NCI-H187 treated with DMSO at 0.1 percent for 48 hours (cell line): ENCODE measurements at regions not wholly inside any gene's neighbourhood (a gene's known extent, or its start where the extent isn't known, plus 50 kb on each side); places are given as distances from the start of the nearest gene placed in this dataset.

Experiments used
- DNase-seq: peaks from one replicate; lab custom pipeline; 2025; lab: John Stamatoyannopoulos, UW

DNA sequence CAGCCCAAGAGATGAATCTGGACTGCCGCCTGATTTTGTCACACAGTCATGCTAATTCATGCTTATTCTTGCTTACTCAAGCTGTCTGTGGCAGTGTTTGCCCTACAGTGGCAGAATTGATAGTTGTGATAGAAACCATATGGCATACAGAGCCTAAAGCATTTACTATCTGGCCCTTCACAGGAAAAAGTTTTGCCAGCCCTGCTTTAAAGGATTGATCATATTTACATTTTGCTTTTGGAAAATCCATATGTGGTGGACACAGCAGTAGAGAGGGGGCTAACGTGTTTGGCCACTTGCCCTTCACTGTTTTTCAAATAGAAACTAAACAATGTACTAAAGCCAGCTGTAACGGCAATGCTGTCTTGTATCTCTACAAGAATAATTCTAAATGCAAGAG lies 974.0 kb upstream of the GHITM start:
- no peak for DNase-seq

DNA sequence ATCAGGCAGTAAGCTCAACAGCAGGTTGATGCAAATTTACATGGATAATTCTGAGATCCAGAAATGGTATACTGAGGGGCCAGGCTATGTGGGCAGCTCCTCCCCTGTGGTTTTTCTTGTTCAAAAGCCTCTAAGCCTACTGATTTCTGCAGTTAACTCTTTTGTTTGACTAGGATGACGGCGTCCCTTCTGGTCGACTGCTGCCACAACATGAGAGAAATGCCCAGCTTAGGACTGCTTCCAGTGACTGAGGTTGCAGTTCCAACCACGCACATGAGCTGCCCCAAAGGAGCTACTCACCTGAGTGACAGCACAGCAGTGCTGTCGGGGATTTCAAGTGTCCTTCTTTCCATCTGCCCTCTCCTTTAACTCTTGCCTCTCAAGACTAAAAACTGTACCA lies 973.0 kb upstream of the GHITM start:
- DNase-seq: no peak

DNA sequence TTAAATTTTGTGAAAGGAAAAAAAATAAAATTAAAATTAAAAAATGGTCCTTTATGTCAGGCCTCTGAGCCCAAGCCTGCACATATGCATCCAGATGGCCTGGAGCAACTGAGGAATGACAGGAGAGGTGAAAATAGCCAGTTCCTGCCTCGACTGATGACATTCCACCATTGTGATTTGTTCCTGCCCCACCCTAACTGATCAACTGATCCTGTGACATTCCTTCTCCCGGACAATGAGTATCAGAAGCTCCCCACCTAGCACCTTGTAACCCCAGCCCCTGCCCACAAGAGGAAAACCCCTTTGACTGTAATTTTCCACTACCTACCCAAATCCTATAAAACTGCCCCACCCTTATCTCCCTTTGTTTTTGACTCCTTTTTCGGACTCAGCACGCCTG lies 972.2 kb upstream of the GHITM start:
- DNase-seq: no peak

DNA sequence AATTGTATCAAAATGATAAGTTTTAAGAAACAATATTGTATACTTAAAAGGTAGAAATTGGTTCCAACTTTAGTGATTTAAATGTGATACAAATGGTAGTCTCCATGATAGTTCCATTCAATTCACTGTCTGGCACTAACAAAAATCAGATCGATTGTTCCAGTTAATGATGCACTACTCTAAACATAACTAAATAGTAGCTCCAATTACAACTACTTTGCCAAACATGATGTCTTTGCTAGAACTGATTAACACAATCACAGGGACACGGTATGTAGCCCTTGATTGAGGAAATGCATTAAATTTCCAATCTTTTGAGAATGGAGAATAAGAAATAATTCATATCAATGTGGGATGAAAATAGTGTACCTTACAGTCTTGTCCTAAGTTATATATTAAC lies 962.4 kb upstream of the GHITM start:
- DNase-seq: no peak

DNA sequence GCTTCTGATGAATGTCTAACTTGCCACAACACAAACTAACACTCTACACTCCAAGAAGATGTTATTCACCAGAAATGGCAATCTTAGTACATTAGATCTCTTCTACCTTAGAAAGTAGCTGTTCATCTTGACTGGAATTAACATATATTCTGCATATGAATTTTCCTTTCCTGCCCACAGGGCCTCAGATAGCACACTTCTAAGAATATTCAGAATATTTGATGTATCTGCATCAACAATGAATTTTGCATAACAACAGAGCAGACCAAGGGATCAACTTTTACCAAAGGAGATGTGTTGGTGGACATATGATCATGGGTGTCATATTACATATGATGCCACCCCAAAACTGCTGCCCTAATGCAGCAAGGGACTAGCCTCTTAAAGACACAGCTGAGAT lies 960.8 kb upstream of the GHITM start:
- no peak for DNase-seq

DNA sequence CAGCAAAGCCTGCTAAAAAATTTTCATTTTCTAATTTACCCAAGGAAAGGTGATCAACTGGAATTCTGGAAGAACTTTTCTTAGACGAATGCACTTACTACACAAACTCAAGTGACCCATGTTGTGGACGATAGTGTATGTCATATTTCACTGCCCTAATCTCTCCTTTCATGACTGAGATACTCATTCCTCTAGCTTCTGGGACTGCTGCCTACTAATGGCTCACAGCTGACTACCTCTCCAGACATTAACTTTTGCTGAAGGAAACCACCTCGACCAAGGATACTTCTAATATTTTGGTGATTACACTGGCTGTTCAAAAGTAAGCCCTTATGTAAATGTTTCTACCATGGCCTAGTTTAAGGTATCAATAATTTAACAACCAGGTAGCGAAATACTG lies 959.9 kb upstream of the GHITM start:
- DNase-seq: no peak

DNA sequence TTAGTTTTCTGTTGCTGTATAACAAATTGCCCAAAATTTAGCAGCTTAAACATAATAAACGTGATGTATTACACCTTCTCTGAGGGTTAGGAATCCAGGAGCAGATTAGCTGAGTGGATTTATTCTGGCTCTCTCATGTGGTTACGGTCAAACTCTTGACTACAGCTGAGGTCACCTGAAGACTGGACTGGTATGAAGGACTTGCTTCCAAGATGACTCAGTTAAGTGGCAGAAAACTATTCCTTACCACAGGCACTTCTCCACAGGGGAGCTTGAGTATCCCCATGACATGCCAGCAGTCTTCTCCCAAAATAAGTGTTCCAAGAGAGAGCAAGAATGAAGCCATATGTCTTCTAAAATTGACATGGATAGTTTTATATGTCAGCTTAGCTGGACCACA lies 957.2 kb upstream of the GHITM start:
- no peak for DNase-seq

DNA sequence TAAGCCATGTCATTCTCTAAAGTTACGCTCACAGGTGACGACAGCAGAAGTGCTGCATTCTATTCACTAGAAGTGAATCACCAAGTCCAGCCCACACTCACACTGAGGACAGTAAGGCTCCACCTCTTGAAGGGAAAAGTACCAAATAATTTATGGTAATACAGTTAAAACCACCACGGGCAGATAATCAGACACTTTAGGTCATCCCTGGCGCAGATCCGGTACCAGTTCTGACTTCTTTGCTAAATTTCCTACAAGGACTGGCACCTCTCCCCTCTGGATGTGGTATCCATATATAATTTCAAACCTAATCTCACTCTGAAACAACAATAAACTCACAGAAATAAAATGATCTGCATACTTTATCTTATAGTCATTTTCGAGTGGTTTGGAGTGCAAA lies 954.7 kb upstream of the GHITM start:
- no peak for DNase-seq

DNA sequence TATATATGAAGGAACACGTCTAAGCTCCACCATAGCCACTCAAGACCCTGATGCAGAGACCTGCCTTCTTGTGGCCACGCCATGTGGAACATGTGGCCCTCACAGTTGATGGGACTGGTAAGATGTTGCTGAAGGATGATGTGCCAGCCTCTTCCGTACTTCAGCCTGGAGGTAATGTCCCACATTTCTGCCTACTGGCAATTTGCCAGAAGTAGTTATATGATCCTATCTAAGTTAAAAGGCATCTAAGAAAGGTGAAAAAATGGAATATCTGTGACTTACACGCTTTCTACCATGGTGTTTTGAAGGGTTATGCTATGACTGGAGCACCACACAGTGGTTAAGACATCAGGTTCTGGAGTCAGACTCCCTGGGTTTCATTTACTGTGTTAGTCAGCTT lies 948.7 kb upstream of the GHITM start:
- no peak for DNase-seq

DNA sequence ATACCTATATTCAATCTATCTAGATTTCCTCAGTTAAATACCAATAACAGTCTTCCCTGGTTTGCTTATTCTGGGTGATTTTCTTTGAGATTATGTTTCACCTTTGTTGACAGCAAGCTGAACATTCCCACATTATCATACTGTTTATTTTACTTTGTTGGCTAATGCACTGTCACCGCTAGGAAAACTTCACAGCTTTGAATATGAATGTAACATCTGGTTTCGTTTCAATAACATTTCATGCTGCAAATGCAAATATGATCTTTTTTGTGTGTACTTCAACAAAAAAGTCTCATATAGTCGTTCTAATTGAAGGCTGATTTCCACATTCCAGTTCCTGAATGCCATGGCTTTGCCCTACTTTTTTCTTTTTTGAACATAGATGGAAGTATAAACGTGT lies 946.3 kb upstream of the GHITM start:
- no peak for DNase-seq

DNA sequence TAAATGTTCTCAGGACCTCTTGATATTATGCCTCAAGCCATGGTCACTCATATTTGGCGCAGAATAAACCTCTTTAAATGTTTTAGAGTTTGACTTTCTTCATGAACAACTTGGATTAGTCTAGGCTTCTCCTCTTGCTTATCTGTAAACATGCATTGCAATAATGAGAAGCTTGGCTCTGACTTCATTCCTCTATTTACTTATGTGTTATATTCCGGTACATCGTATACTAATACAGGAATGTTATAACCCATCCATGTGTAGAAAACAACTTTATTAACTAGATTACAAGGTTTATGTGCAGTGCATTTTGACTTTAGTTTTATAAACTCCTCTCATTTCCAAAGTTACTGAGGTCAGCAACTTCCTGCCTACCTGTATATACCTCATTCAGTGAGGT lies 944.3 kb upstream of the GHITM start:
- DNase-seq: no peak

DNA sequence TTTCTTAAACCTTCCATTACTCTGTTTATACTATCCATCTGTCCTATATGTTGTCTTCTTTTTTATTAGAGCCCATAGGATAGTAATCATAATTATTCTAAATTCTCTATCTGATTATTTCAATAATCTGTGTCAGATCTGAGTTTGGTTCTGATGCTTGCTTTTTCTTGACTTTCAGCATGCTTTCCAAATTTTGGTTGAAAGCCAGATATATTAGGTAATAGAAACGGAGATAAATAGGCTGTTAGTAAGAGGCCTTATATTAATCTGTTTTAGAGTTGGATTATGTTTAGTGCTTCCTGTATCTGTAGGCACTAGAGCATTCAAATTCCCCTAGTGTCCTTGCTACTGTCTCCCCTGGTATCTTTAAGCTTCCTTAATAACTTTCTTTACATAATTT lies 939.9 kb upstream of the GHITM start:
- no peak for DNase-seq

DNA sequence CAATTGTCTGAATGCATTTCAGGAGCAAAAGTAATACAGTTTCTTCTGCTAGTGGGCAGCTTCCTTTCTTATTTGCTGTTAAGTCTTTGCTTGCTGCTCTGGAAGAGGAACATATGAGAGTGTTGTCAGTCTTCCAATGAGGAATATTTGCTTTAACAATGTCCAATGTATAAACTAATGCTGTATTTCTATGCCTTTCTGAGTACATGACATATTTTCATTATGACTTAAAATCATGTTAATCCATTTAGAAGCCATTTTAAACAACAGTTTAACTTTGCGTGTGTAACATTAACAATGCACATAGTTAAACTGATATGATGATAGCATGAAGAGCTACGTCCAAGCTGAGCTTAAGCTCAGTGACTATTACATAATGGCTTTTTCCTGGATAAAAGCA lies 933.4 kb upstream of the GHITM start:
- DNase-seq: no peak

DNA sequence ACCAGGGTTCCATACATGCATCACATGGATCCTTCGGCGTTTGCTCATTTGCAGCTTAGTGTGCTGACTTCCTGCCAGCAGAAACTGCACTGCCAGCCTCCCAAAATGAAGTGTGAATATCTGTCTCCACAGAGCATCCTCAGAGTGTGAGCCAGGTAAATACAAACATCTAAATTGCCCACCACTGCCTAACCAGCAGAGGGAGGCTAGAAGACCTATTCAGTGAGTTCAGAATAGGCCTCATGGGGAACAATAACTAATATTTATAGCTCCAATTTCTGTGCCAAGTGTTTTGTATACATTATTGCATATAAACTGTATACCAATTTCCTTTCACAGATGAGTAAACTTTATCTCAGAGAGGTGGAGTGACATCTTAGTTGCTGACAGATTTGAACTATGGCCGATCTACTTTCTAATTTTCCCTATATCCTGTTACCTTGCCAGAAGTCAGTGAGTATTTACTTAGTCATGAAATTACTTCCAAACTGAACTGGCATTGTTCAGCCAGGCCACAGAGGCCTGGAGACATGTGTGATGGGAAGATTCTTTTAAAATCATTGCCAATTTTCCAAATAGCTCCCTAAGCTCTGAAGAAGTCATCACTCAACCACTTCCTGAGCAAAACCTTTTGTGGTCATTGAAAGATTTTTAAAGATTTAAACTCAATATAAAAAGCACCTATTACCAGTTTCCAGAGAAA lies 926.5 kb upstream of the GHITM start:
- no peak for DNase-seq

DNA sequence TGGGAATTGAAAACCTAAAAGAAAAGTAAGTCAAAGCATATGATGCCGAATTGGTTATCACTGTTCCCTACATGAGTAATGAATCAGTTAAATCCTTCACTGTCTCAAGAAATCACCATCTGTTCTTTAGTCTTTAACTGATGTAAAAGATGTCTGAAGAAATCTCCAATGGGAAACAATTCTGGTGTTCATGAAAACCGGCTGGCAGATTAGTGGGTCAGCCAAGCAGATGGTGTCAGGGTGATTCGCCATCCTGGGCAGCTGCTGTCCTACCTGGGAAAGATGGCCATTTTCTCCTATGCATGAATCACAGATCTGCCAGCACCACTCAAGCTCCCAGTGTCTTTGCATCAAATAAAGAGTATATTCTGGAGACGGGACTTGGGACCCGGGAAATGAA lies 925.2 kb upstream of the GHITM start:
- no peak for DNase-seq

DNA sequence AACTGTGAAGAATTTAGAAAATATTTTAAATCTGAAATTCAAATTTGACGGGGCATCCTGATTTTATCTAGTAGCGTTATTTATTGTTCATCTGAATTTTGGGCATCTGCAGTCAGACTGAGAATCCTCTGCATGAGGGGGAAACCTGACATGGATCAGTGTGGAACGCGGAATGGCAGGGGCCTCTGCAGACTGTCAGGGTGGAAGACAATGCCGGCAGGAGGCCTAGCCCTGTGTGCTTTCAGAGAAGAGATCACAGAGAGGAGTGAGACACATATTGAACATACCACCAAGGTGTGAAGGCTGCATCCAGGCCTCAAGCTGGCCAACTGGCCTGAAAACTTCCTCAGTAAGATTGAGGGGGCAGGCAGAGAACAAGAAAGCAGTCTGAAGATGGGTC lies 921.1 kb upstream of the GHITM start:
- DNase-seq: no peak

DNA sequence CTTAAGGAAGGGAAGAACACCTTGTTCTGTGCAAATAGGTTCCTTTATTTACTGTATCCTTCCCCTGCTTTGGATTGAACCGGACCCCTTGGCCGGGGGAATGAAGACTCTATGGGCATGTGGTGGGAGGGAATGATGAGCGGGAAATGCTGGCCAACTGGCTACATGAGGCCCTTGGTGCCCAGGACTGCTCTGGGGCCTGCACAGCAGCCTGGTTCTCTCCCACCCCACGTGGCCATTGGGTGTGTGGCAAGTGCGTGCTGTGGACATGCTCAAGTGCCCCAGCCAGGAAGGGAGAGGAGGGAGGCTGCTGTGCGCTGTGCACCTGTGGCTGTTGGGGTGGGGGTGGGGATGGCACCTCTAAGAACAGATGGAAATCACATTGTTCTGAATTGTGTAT lies 917.0 kb upstream of the GHITM start:
- no peak for DNase-seq

DNA sequence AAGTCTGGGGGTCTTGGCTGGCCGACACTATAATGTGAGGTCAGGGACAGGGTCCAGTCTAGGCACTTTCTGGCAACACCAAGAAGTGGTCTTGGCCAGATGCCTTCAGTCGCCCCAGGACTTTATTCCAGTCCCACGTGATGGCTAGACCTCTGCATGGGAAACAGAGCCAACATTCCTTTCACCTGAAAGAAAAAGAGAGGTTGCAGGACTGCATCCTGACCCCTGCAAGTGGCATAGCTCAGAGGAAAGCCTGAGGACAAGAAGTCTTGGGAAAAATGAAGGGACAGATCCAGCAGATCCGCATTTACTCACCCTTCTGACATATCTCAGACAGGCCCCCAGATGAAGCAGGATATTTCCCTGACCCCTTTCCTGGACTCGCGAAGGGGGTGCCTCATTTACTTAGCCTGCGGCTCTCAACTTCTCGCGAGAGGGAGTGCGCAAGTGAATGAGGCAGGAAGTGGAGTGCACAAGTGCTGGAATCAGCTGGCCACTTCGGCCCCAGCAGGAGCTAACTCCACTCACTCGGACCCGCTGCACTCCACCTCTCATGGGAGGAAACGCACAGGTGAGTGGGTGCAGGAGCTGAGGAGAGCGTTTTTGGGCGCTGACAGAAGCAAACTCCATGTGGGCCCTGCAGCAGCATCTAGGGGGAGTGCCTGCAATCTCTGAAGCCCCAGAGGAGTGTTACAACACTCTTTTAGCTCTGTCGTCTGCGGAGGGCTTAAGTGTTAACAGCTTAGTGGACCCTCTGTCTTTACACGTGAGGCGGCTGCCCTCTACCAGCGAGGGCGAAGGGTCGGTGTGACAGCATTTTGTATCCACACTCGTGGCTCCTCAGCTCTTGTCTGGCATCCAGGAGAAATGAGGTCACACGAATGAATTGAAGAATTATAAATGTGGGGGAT lies 916.2 kb upstream of the GHITM start:
- DNase-seq: no peak

DNA sequence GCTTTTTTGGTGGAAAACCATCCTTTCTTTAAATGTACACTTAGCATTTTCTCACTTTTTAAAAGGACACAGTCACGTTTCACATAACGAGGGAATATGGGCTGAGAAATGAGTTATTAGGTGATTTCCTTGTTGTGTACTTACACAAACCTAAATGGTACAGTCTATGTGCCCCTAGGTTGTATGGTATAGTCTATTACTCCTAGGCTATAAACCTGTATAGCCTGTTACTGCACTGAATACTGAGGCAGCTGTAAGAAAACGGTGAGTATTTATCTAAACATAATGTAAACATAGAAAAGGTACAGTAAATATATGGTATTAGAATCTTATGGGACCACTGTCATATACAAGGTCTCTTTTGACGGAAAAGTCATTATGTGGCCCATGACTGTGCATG lies 913.5 kb upstream of the GHITM start:
- DNase-seq: no peak

DNA sequence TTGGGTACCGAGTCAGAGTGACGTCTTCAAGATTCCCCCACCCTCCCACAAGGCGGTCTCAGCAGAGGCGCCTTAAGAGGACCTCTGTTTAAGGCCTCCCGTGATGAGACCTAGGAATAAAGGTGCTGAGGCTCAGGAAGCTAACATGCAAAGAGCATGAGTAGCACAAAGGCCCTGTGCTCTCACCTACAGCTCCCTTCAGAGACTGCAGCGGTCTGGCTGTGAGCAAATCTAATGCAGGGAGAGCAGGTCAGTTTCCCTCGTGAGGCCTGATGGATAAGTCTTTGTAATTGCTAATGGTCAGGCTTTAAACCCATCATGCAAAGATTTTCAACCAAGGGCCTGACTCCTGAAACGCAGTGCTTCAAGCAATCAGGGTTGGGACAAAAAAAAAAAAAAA lies 909.3 kb upstream of the GHITM start:
- DNase-seq: no peak

DNA sequence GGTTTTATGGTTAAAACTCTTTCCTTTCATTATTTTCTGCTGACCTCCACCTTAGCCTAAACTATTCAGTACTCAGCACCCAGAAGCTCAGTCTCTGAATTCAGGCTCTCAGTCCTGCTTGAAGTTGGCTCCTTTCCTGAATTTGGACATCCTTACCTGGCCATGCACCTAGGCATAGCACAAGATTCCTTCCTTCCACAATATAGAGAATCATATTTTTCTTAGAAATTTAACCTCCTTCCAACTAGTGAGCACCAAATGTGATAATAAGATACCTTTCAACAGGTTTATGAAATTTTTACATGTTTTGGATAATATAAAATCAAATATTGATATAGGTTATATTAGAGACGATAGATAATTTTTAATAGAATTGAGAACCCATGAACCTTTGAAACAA lies 905.6 kb upstream of the GHITM start:
- DNase-seq: no peak

DNA sequence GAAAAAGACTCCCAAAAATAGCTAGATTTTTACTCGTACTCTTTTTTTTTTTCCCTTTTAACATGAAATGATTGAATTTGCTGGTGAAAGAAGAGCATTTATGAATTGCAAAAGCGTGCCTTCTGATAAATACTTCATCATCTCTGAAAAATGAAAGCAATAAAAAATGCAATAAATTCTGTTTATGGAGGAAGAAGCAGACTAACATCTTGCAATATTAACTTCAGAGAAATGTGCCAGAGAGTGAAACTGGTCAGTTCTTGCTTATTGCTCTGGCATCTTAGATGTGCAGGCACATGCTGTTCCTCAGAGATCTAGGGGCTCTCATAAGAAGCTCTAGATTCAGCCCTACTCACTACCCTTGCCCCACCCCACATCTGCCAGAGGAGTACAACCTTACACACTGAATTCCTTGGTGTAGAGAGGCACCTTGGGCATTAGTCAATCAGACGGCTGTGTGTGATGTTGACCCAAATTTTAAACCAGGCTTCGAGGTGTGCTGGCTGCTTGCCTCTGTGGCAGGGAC lies 891.1 kb upstream of the GHITM start:
- DNase-seq: no peak

DNA sequence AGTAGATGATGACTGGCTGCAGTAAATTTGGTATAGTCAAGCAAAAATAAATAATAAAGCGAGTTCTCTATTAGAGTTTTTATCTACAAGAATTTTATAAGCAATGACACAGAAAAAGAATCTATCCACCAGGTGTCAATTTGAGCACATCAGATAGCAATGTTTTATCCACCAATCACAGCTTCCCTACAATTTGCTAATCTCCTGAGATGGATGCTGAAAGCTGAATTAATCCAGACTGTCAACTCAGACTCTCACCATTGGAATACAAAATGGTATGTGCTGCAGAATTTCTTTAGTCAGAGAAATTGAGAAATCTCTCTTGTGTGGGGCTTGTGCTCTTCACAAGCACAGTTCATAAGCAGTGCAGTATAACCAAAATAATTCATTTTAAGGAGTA lies 888.9 kb upstream of the GHITM start:
- DNase-seq: no peak

DNA sequence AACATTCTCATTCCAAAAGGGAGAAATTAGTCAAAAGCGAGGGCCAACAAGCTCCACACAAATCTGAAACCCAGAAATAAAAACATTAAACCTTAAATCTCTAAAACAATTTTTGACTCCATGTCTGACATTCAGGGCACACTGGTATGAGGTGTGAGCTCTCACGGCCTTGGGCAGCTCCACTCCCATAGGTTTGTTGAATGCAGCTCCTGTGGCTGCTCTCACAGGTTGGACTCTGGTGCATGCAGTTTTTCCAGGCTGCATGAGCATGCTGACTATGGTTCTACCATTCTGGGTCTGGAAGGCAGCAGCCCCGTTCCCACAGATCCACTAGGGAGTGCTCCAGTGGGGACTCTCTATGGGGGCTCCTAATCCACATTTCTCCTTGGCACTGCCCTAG lies 887.1 kb upstream of the GHITM start:
- DNase-seq: no peak
